Skeletal muscle tissue (tissue), 3 donors: ENCODE measurements at regions not wholly inside any gene's neighbourhood (a gene's known extent, or its start where the extent isn't known, plus 50 kb on each side); places are given as distances from the start of the nearest gene placed in this dataset.

Experiments used
- H3K27ac ChIP-seq: one replicate; pipeline ENCODE4 v1.7.0; 2013; ENCODE audit warnings: mild to moderate bottlenecking, low read depth, low read length, inconsistent platforms
- H3K27me3 ChIP-seq, 3 donors: one replicate each; pipeline ENCODE4 v1.7.0; 2013; ENCODE audit warnings: low read length in 3 of 3; ENCODE audit not compliant: control insufficient read depth in 3 of 3, insufficient read depth in 3 of 3
- H3K36me3 ChIP-seq, 3 donors: one replicate each; pipeline ENCODE4 v1.7.0; 2013; ENCODE audit warnings: low read length in 3 of 3; ENCODE audit not compliant: control insufficient read depth in 3 of 3, insufficient read depth in 3 of 3
- H3K4me1 ChIP-seq, 3 donors: one replicate each; pipeline ENCODE4 v1.7.0; 2013; ENCODE audit warnings: low read length in 3 of 3, mild to moderate bottlenecking in 3 of 3; ENCODE audit not compliant: control insufficient read depth in 3 of 3, insufficient read depth in 3 of 3
- H3K4me3 ChIP-seq, 3 donors: one replicate each; pipeline ENCODE4 v1.7.0; 2013; ENCODE audit warnings: low read length in 3 of 3
- H3K9ac ChIP-seq, 3 donors: one replicate each; pipeline ENCODE4 v1.7.0; 2013; ENCODE audit warnings: low read length in 3 of 3, mild to moderate bottlenecking in 3 of 3, moderate library complexity in 2 of 3, low read depth in 1 of 3
- H3K9me3 ChIP-seq, 3 donors: one replicate each; pipeline ENCODE4 v1.7.0; 2013; ENCODE audit warnings: low read length in 3 of 3; ENCODE audit not compliant: control insufficient read depth in 3 of 3
- donor health status: Osteomylitis.

GRCh38 chr15:39244776-39245175 lies 336.1 kb upstream of the THBS1 start:
- no peak overlapping the region for H3K9ac ChIP-seq
- no peak overlapping the region for H3K27ac ChIP-seq
- no peak overlapping the region for H3K4me3 ChIP-seq
- H3K36me3 ChIP-seq, result no peaks in the 10 kb centered on the region
- H3K9me3 ChIP-seq, result no peaks in the 10 kb centered on the region
- no peaks in the 10 kb centered on the region for H3K27me3 ChIP-seq
- H3K4me1 ChIP-seq, result no peaks in the 10 kb centered on the region

- Histone ChIP-seq H3K36me3 (no peaks in the 10 kb centered on the region), H3K27ac (no peak overlapping the region), H3K9ac (no peak overlapping the region), H3K27me3 (no peaks in the 10 kb centered on the region), H3K9me3 (no peaks in the 10 kb centered on the region), H3K4me3 (no peak overlapping the region), H3K4me1 (no peaks in the 10 kb centered on the region)
Measured at GRCh38 chr15:39246523-39246922, 334.4 kb upstream of the THBS1 start.

- H3K9me3 ChIP-seq, result no peaks in the 10 kb centered on the region
- no peak overlapping the region for H3K4me3 ChIP-seq
- H3K4me1 ChIP-seq, result no peaks in the 10 kb centered on the region
- no peak overlapping the region for H3K27ac ChIP-seq
- H3K27me3 ChIP-seq, result no peaks in the 10 kb centered on the region
- H3K36me3 ChIP-seq, result no peaks in the 10 kb centered on the region
- no peak overlapping the region for H3K9ac ChIP-seq
Measured at GRCh38 chr15:39247574-39247973, 333.3 kb upstream of the THBS1 start.

DNA sequence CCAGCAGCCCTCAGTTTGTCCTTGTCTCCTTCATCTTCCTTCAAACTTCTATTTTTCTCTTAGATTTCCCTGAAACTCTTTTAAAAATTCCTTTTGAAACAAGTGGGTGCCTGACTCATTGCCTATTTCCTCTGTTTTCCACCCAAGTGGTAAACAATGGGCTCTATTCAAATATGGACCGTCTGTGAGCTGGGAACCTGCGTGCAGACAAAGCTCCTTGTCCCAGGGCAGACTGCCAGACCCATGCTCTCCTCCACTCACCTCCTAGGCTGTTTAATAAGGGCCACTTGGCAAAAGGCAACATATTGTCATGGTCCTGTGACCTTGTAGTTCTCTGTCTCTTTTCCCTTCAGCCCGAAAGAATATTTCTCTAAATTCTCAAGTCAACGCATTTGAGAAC lies 332.7 kb upstream of the THBS1 start:
- no peaks in the 10 kb centered on the region for H3K27me3 ChIP-seq
- H3K9ac ChIP-seq, result no peak overlapping the region
- H3K4me1 ChIP-seq, result no peaks in the 10 kb centered on the region
- no peaks in the 10 kb centered on the region for H3K36me3 ChIP-seq
- no peak overlapping the region for H3K4me3 ChIP-seq
- H3K27ac ChIP-seq, result no peak overlapping the region
- no peaks in the 10 kb centered on the region for H3K9me3 ChIP-seq

DNA sequence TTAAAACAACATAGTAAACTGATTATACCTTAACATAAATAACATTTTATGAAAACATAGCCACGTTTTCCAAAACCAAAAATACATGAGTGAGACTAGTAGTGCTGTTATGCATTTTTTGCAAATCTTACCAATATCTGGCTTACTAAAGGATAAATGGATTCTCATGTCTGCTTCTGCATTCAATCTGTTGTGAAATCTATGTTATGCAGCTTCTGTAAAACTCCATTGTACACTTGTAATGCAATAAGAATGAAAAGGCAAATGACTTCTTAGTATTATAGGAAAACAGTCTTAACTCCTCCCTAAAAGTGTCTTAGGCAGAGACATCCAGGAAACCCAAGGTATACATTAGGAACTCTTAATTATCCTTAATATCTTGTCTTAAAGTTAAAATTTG lies 330.9 kb upstream of the THBS1 start:
- H3K9ac ChIP-seq, result no peak overlapping the region
- no peak overlapping the region for H3K27ac ChIP-seq
- no peaks in the 10 kb centered on the region for H3K9me3 ChIP-seq
- H3K4me3 ChIP-seq, result no peak overlapping the region
- H3K27me3 ChIP-seq, result no peaks in the 10 kb centered on the region
- no peaks in the 10 kb centered on the region for H3K36me3 ChIP-seq
- no peaks in the 10 kb centered on the region for H3K4me1 ChIP-seq

GRCh38 chr15:39250460-39251186 lies 330.3 kb upstream of the THBS1 start:
- no peak overlapping the region for H3K27ac ChIP-seq

DNA sequence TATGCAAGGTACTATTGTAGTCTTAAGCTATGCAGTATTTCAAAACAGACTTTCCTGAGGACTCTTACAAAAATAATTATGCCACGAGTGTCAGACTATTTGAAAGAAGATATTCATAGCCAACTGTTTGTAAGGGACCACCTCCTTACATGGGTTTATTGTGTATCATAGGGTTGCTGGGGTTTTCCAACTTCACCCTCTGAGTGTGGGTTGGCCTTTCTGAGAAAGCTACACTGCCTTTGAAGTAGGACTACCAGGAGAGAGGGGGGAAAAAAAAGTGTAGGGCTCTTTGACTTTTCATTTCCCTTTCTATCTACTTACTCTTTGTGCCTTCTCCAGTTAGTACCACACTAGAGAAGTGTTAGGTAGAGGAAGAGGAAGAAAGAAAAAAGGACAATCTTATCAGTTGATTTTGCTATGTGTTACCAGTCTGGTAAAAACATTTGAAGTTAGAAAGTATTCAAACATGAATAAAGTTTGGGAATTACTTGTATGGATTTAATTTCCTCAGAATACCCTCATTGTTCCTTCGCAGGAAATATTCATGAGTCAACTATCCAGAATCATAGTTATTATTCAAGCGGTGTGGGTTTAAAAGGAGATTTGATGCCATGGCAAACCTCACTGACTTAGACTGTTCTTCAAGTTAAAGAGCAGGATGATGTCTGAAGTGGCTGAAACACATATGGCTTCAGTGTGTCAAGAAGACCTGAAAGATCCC lies 329.3 kb upstream of the THBS1 start:
- Histone ChIP-seq H3K27me3 (no peaks in the 10 kb centered on the region), H3K4me1 (no peaks in the 10 kb centered on the region), H3K36me3 (no peaks in the 10 kb centered on the region), H3K9me3 (no peaks in the 10 kb centered on the region), H3K27ac (no peak overlapping the region), H3K4me3 (no peak overlapping the region), H3K9ac (no peak overlapping the region)

More at GRCh38 chr15:39250460-39251186, 330.3 kb upstream of the THBS1 start:
- H3K4me1 ChIP-seq, result no peaks in the 10 kb centered on the region
- H3K9me3 ChIP-seq, result no peaks in the 10 kb centered on the region
- H3K4me3 ChIP-seq, result no peak overlapping the region
- H3K9ac ChIP-seq, result no peak overlapping the region
- H3K27me3 ChIP-seq, result no peaks in the 10 kb centered on the region
- H3K36me3 ChIP-seq, result no peaks in the 10 kb centered on the region

- H3K27ac ChIP-seq, result no peak overlapping the region
- no peaks in the 10 kb centered on the region for H3K36me3 ChIP-seq
- H3K9me3 ChIP-seq, result no peaks in the 10 kb centered on the region
- H3K27me3 ChIP-seq, result no peaks in the 10 kb centered on the region
- H3K9ac ChIP-seq, result no peak overlapping the region
- H3K4me1 ChIP-seq, result no peaks in the 10 kb centered on the region
- H3K4me3 ChIP-seq, result no peak overlapping the region
Measured at GRCh38 chr15:39252134-39252470, 328.8 kb upstream of the THBS1 start.

DNA sequence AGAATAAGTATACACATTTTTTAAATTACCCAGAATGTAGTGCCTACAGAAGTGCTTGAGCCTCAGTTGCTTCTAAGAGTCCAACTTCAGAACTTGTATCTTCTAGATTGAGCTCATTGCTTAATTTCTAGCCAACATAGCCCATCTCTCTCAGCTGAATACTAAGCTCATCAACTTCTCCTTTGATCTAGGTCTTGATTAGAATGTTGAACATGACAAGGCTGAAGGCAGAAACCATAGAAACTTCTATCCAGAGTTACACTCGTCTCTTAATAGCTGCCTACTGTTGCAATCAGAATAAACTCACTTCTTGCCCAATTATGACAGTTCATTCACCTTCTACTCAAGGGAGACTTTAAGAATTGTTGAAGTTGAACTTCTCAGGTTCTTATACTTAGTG lies 327.3 kb upstream of the THBS1 start:
- no peaks in the 10 kb centered on the region for H3K9me3 ChIP-seq
- no peaks in the 10 kb centered on the region for H3K36me3 ChIP-seq
- H3K4me1 ChIP-seq, result no peaks in the 10 kb centered on the region
- no peaks in the 10 kb centered on the region for H3K27me3 ChIP-seq
- no peak overlapping the region for H3K4me3 ChIP-seq
- H3K9ac ChIP-seq, result no peak overlapping the region
- H3K27ac ChIP-seq, result no peak overlapping the region

GRCh38 chr15:39254181-39254580 lies 326.7 kb upstream of the THBS1 start:
- Histone ChIP-seq H3K9ac (no peak overlapping the region), H3K27ac (no peak overlapping the region), H3K36me3 (no peaks in the 10 kb centered on the region), H3K4me3 (no peak overlapping the region), H3K4me1 (no peaks in the 10 kb centered on the region), H3K9me3 (no peaks in the 10 kb centered on the region), H3K27me3 (no peaks in the 10 kb centered on the region)
